ENCODE measurements at regions not wholly inside any gene's neighbourhood (a gene's known extent, or its start where the extent isn't known, plus 50 kb on each side); places are given as distances from the start of the nearest gene placed in this dataset.

DNA sequence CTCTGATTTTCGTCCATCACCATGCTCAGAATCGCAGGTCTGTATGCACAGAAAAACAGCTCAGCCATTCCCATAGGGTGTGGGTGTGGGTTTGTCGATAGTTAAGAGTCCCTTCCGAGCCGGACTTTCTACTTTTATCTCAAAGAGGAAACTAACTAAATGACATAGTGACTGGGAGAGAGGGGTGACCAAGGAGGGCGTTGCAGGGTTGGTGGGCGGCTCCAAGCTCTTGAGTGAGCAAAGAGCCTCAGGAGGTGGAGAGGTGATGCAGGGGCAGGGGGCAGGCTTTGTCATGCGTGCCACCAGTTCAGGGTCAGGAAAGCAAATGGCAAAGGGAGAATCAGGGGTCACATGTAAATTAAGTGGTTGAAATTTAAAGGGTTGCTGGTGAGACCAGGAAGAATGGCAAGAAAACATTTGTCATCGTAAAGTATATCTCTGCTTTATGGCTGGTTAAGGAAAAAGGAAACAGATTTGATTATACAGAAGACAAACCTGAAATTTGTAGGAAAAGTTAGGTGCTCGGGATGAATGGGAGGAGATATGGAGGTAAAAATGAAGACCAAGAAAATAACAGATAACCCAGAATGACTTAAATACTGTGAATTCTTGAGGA, 249.0 kb downstream of the SETD4 start:
- TF ChIP-seq, protein P1, sequence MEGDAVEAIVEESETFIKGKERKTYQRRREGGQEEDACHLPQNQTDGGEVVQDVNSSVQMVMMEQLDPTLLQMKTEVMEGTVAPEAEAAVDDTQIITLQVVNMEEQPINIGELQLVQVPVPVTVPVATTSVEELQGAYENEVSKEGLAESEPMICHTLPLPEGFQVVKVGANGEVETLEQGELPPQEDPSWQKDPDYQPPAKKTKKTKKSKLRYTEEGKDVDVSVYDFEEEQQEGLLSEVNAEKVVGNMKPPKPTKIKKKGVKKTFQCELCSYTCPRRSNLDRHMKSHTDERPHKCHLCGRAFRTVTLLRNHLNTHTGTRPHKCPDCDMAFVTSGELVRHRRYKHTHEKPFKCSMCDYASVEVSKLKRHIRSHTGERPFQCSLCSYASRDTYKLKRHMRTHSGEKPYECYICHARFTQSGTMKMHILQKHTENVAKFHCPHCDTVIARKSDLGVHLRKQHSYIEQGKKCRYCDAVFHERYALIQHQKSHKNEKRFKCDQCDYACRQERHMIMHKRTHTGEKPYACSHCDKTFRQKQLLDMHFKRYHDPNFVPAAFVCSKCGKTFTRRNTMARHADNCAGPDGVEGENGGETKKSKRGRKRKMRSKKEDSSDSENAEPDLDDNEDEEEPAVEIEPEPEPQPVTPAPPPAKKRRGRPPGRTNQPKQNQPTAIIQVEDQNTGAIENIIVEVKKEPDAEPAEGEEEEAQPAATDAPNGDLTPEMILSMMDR (IDR thresholded peaks at IDR 0.05; ENCODE audit: insufficient read depth, low read length): no peak
- TF ChIP-seq POLR2AphosphoS5 (IDR thresholded peaks at IDR 0.05; ENCODE audit: low read depth) (no peak), GABPA (IDR thresholded peaks at IDR 0.05; ENCODE audit: low read depth) (no peak), SPI1 (IDR thresholded peaks at IDR 0.05; ENCODE audit: borderline replicate concordance, low read depth) (no peak)
- TF ChIP-seq, protein P2, sequence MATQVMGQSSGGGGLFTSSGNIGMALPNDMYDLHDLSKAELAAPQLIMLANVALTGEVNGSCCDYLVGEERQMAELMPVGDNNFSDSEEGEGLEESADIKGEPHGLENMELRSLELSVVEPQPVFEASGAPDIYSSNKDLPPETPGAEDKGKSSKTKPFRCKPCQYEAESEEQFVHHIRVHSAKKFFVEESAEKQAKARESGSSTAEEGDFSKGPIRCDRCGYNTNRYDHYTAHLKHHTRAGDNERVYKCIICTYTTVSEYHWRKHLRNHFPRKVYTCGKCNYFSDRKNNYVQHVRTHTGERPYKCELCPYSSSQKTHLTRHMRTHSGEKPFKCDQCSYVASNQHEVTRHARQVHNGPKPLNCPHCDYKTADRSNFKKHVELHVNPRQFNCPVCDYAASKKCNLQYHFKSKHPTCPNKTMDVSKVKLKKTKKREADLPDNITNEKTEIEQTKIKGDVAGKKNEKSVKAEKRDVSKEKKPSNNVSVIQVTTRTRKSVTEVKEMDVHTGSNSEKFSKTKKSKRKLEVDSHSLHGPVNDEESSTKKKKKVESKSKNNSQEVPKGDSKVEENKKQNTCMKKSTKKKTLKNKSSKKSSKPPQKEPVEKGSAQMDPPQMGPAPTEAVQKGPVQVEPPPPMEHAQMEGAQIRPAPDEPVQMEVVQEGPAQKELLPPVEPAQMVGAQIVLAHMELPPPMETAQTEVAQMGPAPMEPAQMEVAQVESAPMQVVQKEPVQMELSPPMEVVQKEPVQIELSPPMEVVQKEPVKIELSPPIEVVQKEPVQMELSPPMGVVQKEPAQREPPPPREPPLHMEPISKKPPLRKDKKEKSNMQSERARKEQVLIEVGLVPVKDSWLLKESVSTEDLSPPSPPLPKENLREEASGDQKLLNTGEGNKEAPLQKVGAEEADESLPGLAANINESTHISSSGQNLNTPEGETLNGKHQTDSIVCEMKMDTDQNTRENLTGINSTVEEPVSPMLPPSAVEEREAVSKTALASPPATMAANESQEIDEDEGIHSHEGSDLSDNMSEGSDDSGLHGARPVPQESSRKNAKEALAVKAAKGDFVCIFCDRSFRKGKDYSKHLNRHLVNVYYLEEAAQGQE (IDR thresholded peaks at IDR 0.05; ENCODE audit: insufficient replicate concordance, low read depth): no peak

Data from HL-60 (cell line).